ENCODE measurements at regions not wholly inside any gene's neighbourhood (a gene's known extent, or its start where the extent isn't known, plus 50 kb on each side); places are given as distances from the start of the nearest gene placed in this dataset.

GRCh38 chr2:204332706-204333105, 212.6 kb upstream of the PARD3B start:
- DNase-seq = no peak

GRCh38 chr2:204333861-204334260, 211.4 kb upstream of the PARD3B start:
- DNase-seq = no peak

DNA sequence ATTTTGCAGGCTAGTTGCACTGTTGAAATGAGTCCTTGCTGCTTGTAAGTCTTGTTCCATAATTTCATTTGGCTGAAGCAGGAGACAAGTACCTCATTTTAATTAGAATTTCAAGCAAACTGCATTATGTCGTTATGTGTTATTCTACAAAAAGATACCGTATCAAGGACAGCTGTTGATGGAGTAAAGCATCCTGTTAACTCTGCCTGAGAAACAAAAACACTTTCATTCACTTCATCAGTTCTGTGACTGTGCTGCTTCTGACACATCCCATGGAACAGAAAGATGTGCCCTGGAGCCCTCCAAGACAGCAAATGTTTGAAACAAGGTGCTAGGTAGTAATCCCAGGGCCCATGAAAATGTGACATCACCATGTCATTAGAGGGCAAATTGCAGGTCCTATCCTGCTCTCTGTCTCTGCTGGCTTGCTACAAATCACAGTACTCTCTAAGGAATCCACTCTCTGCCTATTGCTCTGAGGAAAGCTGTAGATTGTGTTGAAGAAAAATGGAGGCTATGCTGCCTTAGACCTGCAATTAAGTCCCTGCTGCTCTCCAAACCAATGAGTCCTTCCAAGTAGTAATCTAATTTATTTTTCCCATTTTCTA, 209.7 kb upstream of the PARD3B start:
- no peak for DNase-seq

- no peak for DNase-seq
These were observed 209.0 kb upstream of the PARD3B start for GRCh38 chr2:204336153-204336744.

DNA sequence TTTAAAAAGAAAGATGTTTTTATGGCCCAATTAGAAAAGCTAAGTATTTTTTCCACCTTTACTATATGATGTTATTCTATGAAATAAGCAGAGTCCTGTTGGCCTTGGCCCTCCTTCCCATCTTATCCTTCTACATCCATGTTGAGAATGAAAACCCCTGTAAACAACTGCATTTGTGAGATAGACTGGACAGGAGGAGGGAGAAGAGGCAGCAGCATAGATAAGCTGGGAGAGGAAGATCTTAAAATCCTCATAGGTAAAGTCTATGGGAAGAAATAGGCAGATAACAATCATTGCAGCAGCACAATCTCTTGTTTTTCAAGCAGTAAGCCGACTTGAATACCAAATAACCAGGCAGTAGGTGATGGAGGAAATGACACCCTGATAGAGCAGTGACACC, 207.6 kb upstream of the PARD3B start:
- no peak for DNase-seq

DNA sequence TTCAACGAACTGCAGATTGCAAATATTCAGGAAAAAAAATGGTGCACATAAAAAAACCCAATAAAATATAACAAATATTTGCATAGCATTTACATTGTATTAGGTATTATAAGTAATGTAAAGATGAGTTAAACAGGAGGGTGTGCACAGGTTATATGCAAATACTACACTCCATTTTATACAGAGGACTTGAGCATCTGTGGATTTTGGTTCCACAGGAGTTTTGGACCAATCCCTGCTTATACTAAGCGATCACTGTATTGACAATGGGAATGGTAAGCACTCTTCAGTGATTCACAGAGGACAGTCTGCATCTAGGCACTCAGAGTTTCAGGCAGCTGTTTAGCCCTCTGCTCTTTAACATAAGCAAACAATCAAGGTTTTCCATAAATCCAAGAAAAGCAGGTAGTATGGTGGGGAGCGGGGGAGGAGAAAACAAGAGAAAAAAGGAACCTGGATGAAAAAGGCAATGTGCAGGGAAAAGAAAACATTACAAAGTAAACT, 206.0 kb upstream of the PARD3B start:
- no peak for DNase-seq

DNA sequence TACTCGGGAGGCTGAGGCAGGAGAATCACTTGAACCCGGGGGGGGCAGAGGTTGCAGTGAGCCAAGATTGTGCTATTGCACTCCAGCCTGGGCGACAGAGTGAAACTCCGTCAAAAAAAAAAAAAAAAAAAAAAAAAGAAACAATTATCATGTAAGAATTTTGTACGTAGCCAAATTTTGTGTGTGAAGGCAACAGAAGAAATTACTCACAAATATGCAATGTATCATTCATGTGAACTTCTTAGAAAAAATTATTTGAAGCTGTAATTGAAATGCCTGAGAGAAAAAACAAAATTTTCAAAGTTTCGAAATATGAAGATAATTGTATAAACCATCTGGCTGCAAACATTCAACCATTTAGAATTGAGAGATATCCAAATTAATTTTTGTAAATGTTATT, 204.8 kb upstream of the PARD3B start:
- DNase-seq = no peak

DNA sequence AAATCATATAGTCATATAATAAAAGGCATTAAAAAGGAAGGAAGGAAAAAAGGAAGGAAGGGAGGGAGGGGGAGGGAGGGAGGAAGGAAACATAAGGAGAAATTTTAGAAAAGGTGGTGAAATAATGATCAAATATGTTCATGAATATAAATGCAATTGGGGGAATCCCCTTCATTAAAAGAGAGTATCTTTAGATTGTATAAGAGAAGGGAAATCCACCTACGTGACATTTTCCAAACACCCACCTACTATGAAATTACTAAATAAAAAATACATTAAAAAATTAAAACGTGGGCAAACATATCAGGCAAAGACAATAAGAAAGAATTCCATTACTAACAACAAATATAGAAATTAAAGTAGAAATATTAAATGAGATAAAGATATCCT, 203.4 kb upstream of the PARD3B start:
- DNase-seq = no peak

- DNase-seq = no peak
These were observed 201.6 kb upstream of the PARD3B start for GRCh38 chr2:204343685-204344084.

GRCh38 chr2:204344119-204344518, 201.2 kb upstream of the PARD3B start:
- no peak for DNase-seq

- DNase-seq = no peak
These were observed 198.4 kb upstream of the PARD3B start for GRCh38 chr2:204346906-204347305.

DNA sequence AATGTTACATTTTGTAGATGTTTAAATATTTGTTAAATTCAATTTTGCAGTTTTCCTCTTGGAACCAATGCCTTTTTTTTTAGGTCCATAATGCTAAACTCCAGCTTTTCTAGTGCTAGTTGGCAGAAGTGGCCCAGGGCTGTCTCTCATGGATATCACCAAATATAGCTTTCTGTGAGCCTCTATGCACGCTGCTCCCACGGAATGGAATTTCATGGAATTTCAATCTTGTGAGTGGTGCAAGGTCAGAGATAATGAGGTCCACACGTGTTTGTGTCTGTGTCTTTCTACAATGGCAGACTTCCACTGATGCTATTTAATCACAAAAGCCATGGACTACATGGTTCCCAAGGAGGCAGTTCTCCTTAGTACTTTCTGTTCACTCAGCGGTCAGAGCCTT, 191.5 kb upstream of the PARD3B start:
- no peak for DNase-seq

DNA sequence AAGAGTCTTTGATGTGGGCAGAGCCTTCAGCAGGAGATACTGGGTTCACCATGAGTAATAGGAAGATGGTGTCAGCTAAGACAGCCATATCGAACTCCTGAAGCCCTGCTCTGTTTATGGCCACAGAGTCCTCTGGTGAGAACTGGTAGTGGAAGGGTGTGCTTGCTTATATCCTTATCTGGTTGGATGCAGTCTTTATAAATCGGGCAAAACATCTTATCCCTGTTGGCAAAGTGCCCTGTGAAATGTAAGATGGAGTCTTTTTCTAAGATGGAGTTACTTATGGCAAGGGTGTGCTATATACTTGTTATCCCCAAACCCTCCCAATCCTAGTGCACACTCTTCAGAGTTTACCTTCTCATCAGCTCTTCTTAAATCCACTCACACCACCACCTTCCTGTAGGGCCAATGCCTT, 190.8 kb upstream of the PARD3B start:
- DNase-seq = no peak

DNA sequence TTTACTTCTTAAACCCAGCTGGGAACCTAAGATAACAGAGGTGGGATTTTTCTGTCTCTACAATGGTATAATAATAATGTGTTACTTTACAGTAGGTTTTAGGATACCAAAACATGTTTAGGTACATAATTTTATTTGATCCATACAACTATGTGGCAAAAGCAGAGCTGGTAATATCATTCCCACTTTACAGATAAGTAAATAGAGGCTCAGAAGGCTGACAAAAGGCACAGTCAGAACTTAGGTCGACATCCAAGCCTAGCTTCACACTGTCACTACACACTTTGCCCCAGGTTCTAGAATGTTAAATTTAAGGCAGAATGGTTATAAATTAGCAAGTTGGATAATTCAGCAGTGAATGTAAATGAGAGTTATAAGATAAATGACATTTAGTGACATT, 189.6 kb upstream of the PARD3B start:
- no peak for DNase-seq

- no peak for DNase-seq
These were observed 189.1 kb upstream of the PARD3B start for GRCh38 chr2:204356151-204356641.

GRCh38 chr2:204357286-204357685, 188.0 kb upstream of the PARD3B start:
- no peak for DNase-seq

DNA sequence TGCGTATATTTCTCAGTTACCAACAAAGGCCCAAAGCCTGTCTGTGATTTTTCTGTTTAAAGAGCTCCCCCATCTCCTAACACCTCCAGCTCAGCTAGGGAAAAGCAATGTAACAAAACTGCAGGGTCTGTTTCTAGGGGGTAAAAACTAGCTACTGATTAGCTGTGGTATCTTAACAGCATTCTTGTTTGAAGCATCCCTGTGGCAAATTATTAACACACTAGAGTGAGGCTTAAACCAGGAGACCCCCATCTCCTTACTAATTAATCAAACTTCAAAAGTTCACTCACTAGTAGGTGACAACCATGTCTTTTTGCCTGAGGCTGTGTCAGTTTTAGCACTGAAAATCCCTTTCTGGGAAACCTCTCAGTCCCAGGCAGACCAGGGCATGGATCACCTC, 186.2 kb upstream of the PARD3B start:
- DNase-seq = no peak

DNA sequence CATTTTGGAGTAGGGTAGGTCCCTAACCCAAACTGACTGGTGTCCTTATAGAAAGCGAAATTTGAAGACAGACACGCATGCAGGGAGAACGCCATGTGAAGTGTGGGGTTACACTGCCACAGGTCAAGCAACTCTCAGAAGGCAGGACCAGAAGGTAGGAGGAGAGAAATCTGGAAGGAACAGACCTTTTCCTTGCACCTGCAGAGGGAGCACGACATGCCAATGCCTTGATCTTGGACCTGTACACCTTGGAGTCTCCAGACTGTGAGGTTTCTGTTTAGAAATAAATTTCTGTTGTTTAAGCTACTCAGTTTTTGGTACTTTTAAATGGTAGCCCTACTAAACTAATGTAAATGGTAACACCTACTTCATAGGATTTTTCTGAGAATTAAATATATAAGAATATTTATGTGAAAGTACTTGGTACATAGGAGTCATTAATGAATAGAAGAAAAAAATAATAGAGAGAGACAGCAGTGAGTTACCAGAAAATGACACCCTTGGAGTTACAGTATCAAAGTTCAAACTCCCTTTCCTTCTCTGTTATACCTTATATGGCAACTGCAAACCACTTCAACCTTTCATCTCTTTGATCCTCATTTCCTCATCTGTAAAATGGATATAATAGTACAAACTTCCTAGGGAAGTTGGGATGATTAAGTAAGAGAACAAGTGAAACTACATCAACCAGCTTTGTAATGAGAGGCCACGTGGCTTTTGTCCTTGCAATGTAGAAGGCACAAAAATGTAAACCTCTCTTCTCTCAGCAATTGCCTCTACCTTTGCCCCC, 184.9 kb upstream of the PARD3B start:
- no peak for DNase-seq

GRCh38 chr2:204361738-204362137, 183.5 kb upstream of the PARD3B start:
- DNase-seq = no peak

- no peak for DNase-seq
These were observed 182.7 kb upstream of the PARD3B start for GRCh38 chr2:204362581-204362980.

GRCh38 chr2:204363513-204363912, 181.8 kb upstream of the PARD3B start:
- DNase-seq = no peak

- no peak for DNase-seq
These were observed 180.3 kb upstream of the PARD3B start for GRCh38 chr2:204364860-204365535.

DNA sequence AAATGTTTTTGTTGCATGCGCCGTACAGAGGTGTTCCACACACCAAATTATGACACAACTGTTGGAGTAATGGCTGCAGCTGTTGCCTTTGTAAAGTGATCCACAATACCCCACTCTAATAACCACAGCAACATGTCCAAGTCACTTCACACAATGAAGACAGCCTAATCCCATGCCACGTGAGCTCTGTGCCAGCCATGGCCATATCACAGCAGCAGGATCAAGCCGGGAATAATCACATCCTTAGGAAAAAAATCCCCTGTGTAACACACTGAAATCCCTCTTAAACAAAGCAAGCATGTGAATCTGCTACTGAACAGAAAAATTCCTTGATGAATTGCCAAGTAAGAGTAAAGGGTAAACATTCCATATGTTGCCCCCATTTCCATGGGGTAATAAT, 179.5 kb upstream of the PARD3B start:
- DNase-seq = no peak

All from Kasumi-1 (cell line).